ENCODE measurements at regions not wholly inside any gene's neighbourhood (a gene's known extent, or its start where the extent isn't known, plus 50 kb on each side); places are given as distances from the start of the nearest gene placed in this dataset.

DNA sequence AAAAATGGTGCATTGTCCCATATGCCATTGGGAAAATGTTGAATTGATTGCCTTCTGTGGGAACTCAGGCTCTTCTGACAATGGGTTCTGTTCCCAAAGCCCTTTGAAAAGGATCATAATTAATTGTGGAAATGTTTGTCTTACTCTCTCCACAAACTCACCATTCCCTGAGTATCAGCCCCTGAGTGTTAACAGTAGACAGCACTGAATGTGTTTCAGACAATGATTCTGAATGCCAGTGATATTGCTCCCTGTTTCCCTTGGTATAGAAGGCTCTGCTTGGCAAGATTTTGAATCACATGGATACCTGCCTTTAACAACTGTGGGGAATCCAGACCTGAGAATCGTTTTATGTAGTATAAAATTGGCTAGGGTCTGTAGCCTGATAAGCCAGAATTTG, 1096.8 kb downstream of the ADGRL2 start:
- TF ChIP-seq, protein P1, sequence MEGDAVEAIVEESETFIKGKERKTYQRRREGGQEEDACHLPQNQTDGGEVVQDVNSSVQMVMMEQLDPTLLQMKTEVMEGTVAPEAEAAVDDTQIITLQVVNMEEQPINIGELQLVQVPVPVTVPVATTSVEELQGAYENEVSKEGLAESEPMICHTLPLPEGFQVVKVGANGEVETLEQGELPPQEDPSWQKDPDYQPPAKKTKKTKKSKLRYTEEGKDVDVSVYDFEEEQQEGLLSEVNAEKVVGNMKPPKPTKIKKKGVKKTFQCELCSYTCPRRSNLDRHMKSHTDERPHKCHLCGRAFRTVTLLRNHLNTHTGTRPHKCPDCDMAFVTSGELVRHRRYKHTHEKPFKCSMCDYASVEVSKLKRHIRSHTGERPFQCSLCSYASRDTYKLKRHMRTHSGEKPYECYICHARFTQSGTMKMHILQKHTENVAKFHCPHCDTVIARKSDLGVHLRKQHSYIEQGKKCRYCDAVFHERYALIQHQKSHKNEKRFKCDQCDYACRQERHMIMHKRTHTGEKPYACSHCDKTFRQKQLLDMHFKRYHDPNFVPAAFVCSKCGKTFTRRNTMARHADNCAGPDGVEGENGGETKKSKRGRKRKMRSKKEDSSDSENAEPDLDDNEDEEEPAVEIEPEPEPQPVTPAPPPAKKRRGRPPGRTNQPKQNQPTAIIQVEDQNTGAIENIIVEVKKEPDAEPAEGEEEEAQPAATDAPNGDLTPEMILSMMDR (IDR thresholded peaks at IDR 0.05; ENCODE audit: low read depth, low read length): no peak
- TF ChIP-seq, protein P2, sequence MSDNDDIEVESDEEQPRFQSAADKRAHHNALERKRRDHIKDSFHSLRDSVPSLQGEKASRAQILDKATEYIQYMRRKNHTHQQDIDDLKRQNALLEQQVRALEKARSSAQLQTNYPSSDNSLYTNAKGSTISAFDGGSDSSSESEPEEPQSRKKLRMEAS (IDR thresholded peaks at IDR 0.05; ENCODE audit: low read depth, low read length): no peak
- no peak for TF ChIP-seq POLR2A (IDR thresholded peaks at IDR 0.05; ENCODE audit: extremely low read depth, insufficient read length)

Data from NB4 (cell line).